ENCODE measurements at regions not wholly inside any gene's neighbourhood (a gene's known extent, or its start where the extent isn't known, plus 50 kb on each side); places are given as distances from the start of the nearest gene placed in this dataset.

- H3K9me3 ChIP-seq (replicated peaks; ENCODE audit: control insufficient read depth, insufficient read depth, low read length), result no peaks in the 10 kb centered on the region
- dilution Hi-C loops (cut with MboI; ENCODE audit: extremely low pct_ligation_motif_present, low sequenced_read_pairs), result no loop called here
- H3K4me2 ChIP-seq (ENCODE audit: insufficient read depth, low read length), result no peak overlapping the region
- H4K20me1 ChIP-seq (replicated peaks; ENCODE audit: control insufficient read depth, extremely low read depth, insufficient read depth, low read length), result no peaks in the 10 kb centered on the region
- no peaks in the 10 kb centered on the region for H3K36me3 ChIP-seq (ENCODE audit: control insufficient read depth in 2 of 2, extremely low read depth in 1 of 2, insufficient read depth in 2 of 2, low read length in 2 of 2)
- no peaks in the 10 kb centered on the region for H3K27me3 ChIP-seq (ENCODE audit: control insufficient read depth in 2 of 2, insufficient read depth in 2 of 2, low read length in 2 of 2)
- ChIA-PET CTCF (interaction anchor here (1.2 to 2.6 kb wide), 6 partner anchors 16 to 364 kb away, joined by 4 to 20 read pairs (median 8); no protein-coding TSS in a partner anchor), POLR2A (no interaction called here)
- no peak for FAIRE-seq
- H3K4me1 ChIP-seq (ENCODE audit: control insufficient read depth, extremely low read depth, insufficient read depth, low read length), result no peaks in the 10 kb centered on the region
- TF ChIP-seq CTCF (IDR thresholded peaks at IDR 0.05; ENCODE audit: extremely low read depth in 1 of 2, insufficient read depth in 1 of 2, low read depth in 1 of 2, low read length in 2 of 2) (peak; percentile 44 to 53), POLR2AphosphoS5 (IDR thresholded peaks at IDR 0.05; ENCODE audit: insufficient read depth, low read depth, low read length) (no peak)
- BruUV-seq (replicated peaks), result no TSS peak
- H3K9me1 ChIP-seq (replicated peaks; ENCODE audit: control insufficient read depth, extremely low read depth, insufficient read depth, low read length), result no peaks in the 10 kb centered on the region
- H2AFZ ChIP-seq (ENCODE audit: low read depth, low read length), result no peak overlapping the region
- H3K27ac ChIP-seq (ENCODE audit: insufficient read depth, low read depth, low read length), result no peak overlapping the region
- no peaks in the 10 kb centered on the region for H3K79me2 ChIP-seq (ENCODE audit: control insufficient read depth, insufficient read depth, low read length)
- no peak overlapping the region for H3K4me3 ChIP-seq (replicated peaks in 1 of 3; ENCODE audit: insufficient read depth in 1 of 3, low read depth in 1 of 3, low read length in 3 of 3)
- H3K9ac ChIP-seq (replicated peaks; ENCODE audit: extremely low read depth, insufficient read depth, low read length), result no peak overlapping the region
- intact Hi-C loops (cut with micrococcal nuclease), result loop anchor here (5.0 kb wide), 2 partner anchors 129 to 631 kb away; no protein-coding TSS in a partner anchor
- DNase-seq (ENCODE audit: low read depth, low spot score), result no peak
Measured at GRCh38 chr11:11155962-11156815, 196.9 kb downstream of the CSNK2A3 start.

- Histone ChIP-seq H4K20me1 (replicated peaks; ENCODE audit: control insufficient read depth, extremely low read depth, insufficient read depth, low read length) (no peaks in the 10 kb centered on the region), H3K36me3 (ENCODE audit: control insufficient read depth in 2 of 2, extremely low read depth in 1 of 2, insufficient read depth in 2 of 2, low read length in 2 of 2) (no peaks in the 10 kb centered on the region), H3K27me3 (ENCODE audit: control insufficient read depth in 2 of 2, insufficient read depth in 2 of 2, low read length in 2 of 2) (no peaks in the 10 kb centered on the region), H3K4me3 (replicated peaks in 1 of 3; ENCODE audit: insufficient read depth in 1 of 3, low read depth in 1 of 3, low read length in 3 of 3) (no peak overlapping the region), H3K4me1 (ENCODE audit: control insufficient read depth, extremely low read depth, insufficient read depth, low read length) (no peaks in the 10 kb centered on the region), H3K79me2 (ENCODE audit: control insufficient read depth, insufficient read depth, low read length) (no peaks in the 10 kb centered on the region), H3K9ac (replicated peaks; ENCODE audit: extremely low read depth, insufficient read depth, low read length) (no peak overlapping the region), H3K9me1 (replicated peaks; ENCODE audit: control insufficient read depth, extremely low read depth, insufficient read depth, low read length) (no peaks in the 10 kb centered on the region), H3K4me2 (ENCODE audit: insufficient read depth, low read length) (no peak overlapping the region), H3K27ac (ENCODE audit: insufficient read depth, low read depth, low read length) (no peak overlapping the region), H2AFZ (ENCODE audit: low read depth, low read length) (no peak overlapping the region), H3K9me3 (replicated peaks; ENCODE audit: control insufficient read depth, insufficient read depth, low read length) (no peaks in the 10 kb centered on the region)
- no TSS peak for BruUV-seq (replicated peaks)
- intact Hi-C loops (cut with micrococcal nuclease), result no loop called here
- DNase-seq (ENCODE audit: low read depth, low spot score), result no peak
- dilution Hi-C loops (cut with MboI; ENCODE audit: extremely low pct_ligation_motif_present, low sequenced_read_pairs), result no loop called here
- ChIA-PET CTCF (interaction anchor here (1.0 to 1.5 kb wide), 3 partner anchors 21 to 219 kb away, joined by 3 read pairs; no protein-coding TSS in a partner anchor), POLR2A (no interaction called here)
- TF ChIP-seq POLR2A (IDR thresholded peaks at IDR 0.05; ENCODE audit: low read depth, low read length), result no peak
- TF ChIP-seq POLR2AphosphoS5 (IDR thresholded peaks at IDR 0.05; ENCODE audit: insufficient read depth, low read depth, low read length), result no peak
- no peak for TF ChIP-seq EZH2 (IDR thresholded peaks at IDR 0.05; ENCODE audit: borderline replicate concordance, low read depth, low read length, severe bottlenecking)
- TF ChIP-seq JUN (IDR thresholded peaks at IDR 0.05; ENCODE audit: borderline replicate concordance, insufficient read depth, insufficient read length, low read depth), result no peak
- TF ChIP-seq CTCF (IDR thresholded peaks at IDR 0.05; ENCODE audit: extremely low read depth in 1 of 2, insufficient read depth in 1 of 2, low read depth in 1 of 2, low read length in 2 of 2), result no peak
- no peak for TF ChIP-seq GATA2 (IDR thresholded peaks at IDR 0.05; ENCODE audit: insufficient read depth, insufficient read length, low read depth, low read length)
- no peak for TF ChIP-seq MAX (IDR thresholded peaks at IDR 0.05; ENCODE audit: insufficient read depth, insufficient read length)
- no peak for TF ChIP-seq MYC (IDR thresholded peaks at IDR 0.05; ENCODE audit: low read depth, low read length)
- no peak for TF ChIP-seq FOS (IDR thresholded peaks at IDR 0.05; ENCODE audit: borderline replicate concordance, insufficient read depth, low read length)
- no peak for FAIRE-seq
Measured at GRCh38 chr11:11152877-11153276, 200.2 kb downstream of the CSNK2A3 start.
